ENCODE measurements at regions not wholly inside any gene's neighbourhood (a gene's known extent, or its start where the extent isn't known, plus 50 kb on each side); places are given as distances from the start of the nearest gene placed in this dataset.

- no peak for DNase-seq
Measured at GRCh38 chrX:139287155-139287924, 243.2 kb upstream of the F9 start.

- no peak for DNase-seq
Measured at GRCh38 chrX:139286342-139286741, 244.2 kb upstream of the F9 start.

- DNase-seq: no peak
Measured at GRCh38 chrX:139267851-139268250, 262.7 kb upstream of the F9 start.

- no peak for DNase-seq
Measured at GRCh38 chrX:139246295-139246694, 284.2 kb upstream of the F9 start.

GRCh38 chrX:139237141-139237540 lies 293.4 kb upstream of the F9 start:
- DNase-seq: no peak

GRCh38 chrX:139234898-139235297 lies 295.6 kb upstream of the F9 start:
- DNase-seq: no peak

GRCh38 chrX:139224953-139225665 lies 305.4 kb upstream of the F9 start:
- DNase-seq: no peak

- no peak for DNase-seq
Measured at GRCh38 chrX:139222511-139223200, 307.9 kb upstream of the F9 start.

- DNase-seq: no peak
Measured at GRCh38 chrX:139213241-139213709, 317.3 kb upstream of the F9 start.

- no peak for DNase-seq
Measured at GRCh38 chrX:139211568-139212182, 318.9 kb upstream of the F9 start.

- no peak for DNase-seq
Measured at GRCh38 chrX:139209342-139209741, 321.2 kb upstream of the F9 start.

- no peak for DNase-seq
Measured at GRCh38 chrX:139207655-139208054, 322.9 kb upstream of the F9 start.

GRCh38 chrX:139206914-139207313 lies 323.6 kb upstream of the F9 start:
- DNase-seq: no peak

- no peak for DNase-seq
Measured at GRCh38 chrX:139204898-139205667, 325.5 kb upstream of the F9 start.

GRCh38 chrX:139204571-139204897 lies 326.0 kb upstream of the F9 start:
- no peak for DNase-seq

GRCh38 chrX:139203651-139204570 lies 326.6 kb upstream of the F9 start:
- no peak for DNase-seq

GRCh38 chrX:139202742-139203420 lies 327.7 kb upstream of the F9 start:
- no peak for DNase-seq

- no peak for DNase-seq
Measured at GRCh38 chrX:139201924-139202323, 328.6 kb upstream of the F9 start.

- no peak for DNase-seq
Measured at GRCh38 chrX:139200793-139201192, 329.7 kb upstream of the F9 start.

GRCh38 chrX:139200346-139200745 lies 330.2 kb upstream of the F9 start:
- DNase-seq: no peak

GRCh38 chrX:139199933-139200332 lies 330.6 kb upstream of the F9 start:
- no peak for DNase-seq
